SK-N-MC (cell line): ENCODE measurements at regions not wholly inside any gene's neighbourhood (a gene's known extent, or its start where the extent isn't known, plus 50 kb on each side); places are given as distances from the start of the nearest gene placed in this dataset.

Experiments
- EZH2 ChIP-seq: fragments of 200-600 bp; sonication (generic); IDR thresholded peaks from one replicate; pipeline ENCODE4 v1.6.1; 2017; ENCODE audit warnings: antibody characterized with exemption
- FOXP2 ChIP-seq: optimal IDR thresholded peaks from 2 replicates; pipeline ENCODE3; 2011; ENCODE audit warnings: mild to moderate bottlenecking, moderate library complexity; ENCODE audit not compliant: insufficient read depth; ENCODE audit errors: extremely low read length, control extremely low read depth
- POLR2AphosphoS5 ChIP-seq: IDR thresholded peaks from 2 replicates; pipeline ENCODE4 v1.6.1; 2012; ENCODE audit warnings: mild to moderate bottlenecking, low read depth, low read length, borderline replicate concordance

GRCh38 chr14:28901631-28902030, 135.0 kb downstream of the FOXG1 start:
- no peak for TF ChIP-seq POLR2AphosphoS5
- no peak for TF ChIP-seq EZH2
- TF ChIP-seq FOXP2: no peak
